ENCODE measurements at regions not wholly inside any gene's neighbourhood (a gene's known extent, or its start where the extent isn't known, plus 50 kb on each side); places are given as distances from the start of the nearest gene placed in this dataset.
"Not testable (repeated sequence)": the region's sequence is repeated elsewhere in the genome, so short reads cannot be mapped to it uniquely, and the experiment has no call there.

- no peak for DNase-seq
Observed at GRCh38 chr12:89225808-89226411, 126.4 kb downstream of the DUSP6 start.

- DNase-seq, result peak; percentile 72
Observed at GRCh38 chr12:89225401-89225800, 126.9 kb downstream of the DUSP6 start.

GRCh38 chr12:89222580-89222979 lies 129.7 kb downstream of the DUSP6 start:
- DNase-seq, result not testable (repeated sequence)

GRCh38 chr12:89217472-89217871 lies 134.8 kb downstream of the DUSP6 start:
- DNase-seq, result no peak

- no peak for DNase-seq
Observed at GRCh38 chr12:89216211-89216952, 135.9 kb downstream of the DUSP6 start.

- no peak for DNase-seq
Observed at GRCh38 chr12:89215196-89215595, 137.1 kb downstream of the DUSP6 start.

- DNase-seq, result no peak
Observed at GRCh38 chr12:89213747-89214146, 138.6 kb downstream of the DUSP6 start.

- DNase-seq, result no peak
Observed at GRCh38 chr12:89213139-89213538, 139.2 kb downstream of the DUSP6 start.

- no peak for DNase-seq
Observed at GRCh38 chr12:89212339-89212771, 139.9 kb downstream of the DUSP6 start.

GRCh38 chr12:89211456-89211855 lies 140.8 kb downstream of the DUSP6 start:
- no peak for DNase-seq

GRCh38 chr12:89210277-89210676 lies 142.0 kb downstream of the DUSP6 start:
- no peak for DNase-seq

- no peak for DNase-seq
Observed at GRCh38 chr12:89208661-89209096, 143.6 kb downstream of the DUSP6 start.

- no peak for DNase-seq
Observed at GRCh38 chr12:89206390-89206789, 145.9 kb downstream of the DUSP6 start.

- no peak for DNase-seq
Observed at GRCh38 chr12:89205517-89205916, 146.8 kb downstream of the DUSP6 start.

- DNase-seq, result no peak
Observed at GRCh38 chr12:89203144-89203543, 149.2 kb downstream of the DUSP6 start.

- no peak for DNase-seq
Observed at GRCh38 chr12:89200217-89200616, 152.1 kb downstream of the DUSP6 start.

GRCh38 chr12:89195470-89195869 lies 156.8 kb downstream of the DUSP6 start:
- DNase-seq, result no peak

GRCh38 chr12:89194683-89195082 lies 157.6 kb downstream of the DUSP6 start:
- DNase-seq, result no peak

- DNase-seq, result no peak
Observed at GRCh38 chr12:89192429-89192828, 159.9 kb downstream of the DUSP6 start.

GRCh38 chr12:89191597-89191996 lies 160.7 kb downstream of the DUSP6 start:
- not testable (repeated sequence) for DNase-seq

- DNase-seq, result no peak
Observed at GRCh38 chr12:89189448-89189847, 162.9 kb downstream of the DUSP6 start.

GRCh38 chr12:89187507-89187906 lies 164.8 kb downstream of the DUSP6 start:
- DNase-seq, result no peak

- no peak for DNase-seq
Observed at GRCh38 chr12:89185889-89186288, 166.4 kb downstream of the DUSP6 start.

GRCh38 chr12:89185181-89185580 lies 167.1 kb downstream of the DUSP6 start:
- no peak for DNase-seq

- DNase-seq, result peak; percentile 37
Observed at GRCh38 chr12:89183985-89184435, 168.3 kb downstream of the DUSP6 start.

All from CD4-positive, alpha-beta T cell treated with Interleukin-15 for 1 hour (primary cell).